ENCODE measurements at regions not wholly inside any gene's neighbourhood (a gene's known extent, or its start where the extent isn't known, plus 50 kb on each side); places are given as distances from the start of the nearest gene placed in this dataset.

GRCh38 chr10:8214587-8214986 lies 160.1 kb downstream of the GATA3 start:
- TF ChIP-seq CTCF (IDR thresholded peaks at IDR 0.05; ENCODE audit: insufficient read depth, low read depth, low read length) = no peak
- no peak for TF ChIP-seq EZH2 (IDR thresholded peaks at IDR 0.05; ENCODE audit: insufficient read depth, low read length)
